Gastroesophageal sphincter (tissue), 3 donors: ENCODE measurements at regions not wholly inside any gene's neighbourhood (a gene's known extent, or its start where the extent isn't known, plus 50 kb on each side); places are given as distances from the start of the nearest gene placed in this dataset.

Source experiments
- CTCF ChIP-seq, 4 experiments: fragments of 200-600 bp in 2 of 4; fragments of 450-650 bp in 2 of 4; sonication (generic) in 1 of 4; IDR thresholded peaks; one replicate each; pipeline ENCODE4 v1.5.1; 2017 to 2019; ENCODE audit warnings: antibody characterized with exemption in 4 of 4, mild to moderate bottlenecking in 2 of 4, moderate library complexity in 2 of 4
- EP300 ChIP-seq: sonication (generic); formaldehyde crosslinking; IDR thresholded peaks from one replicate; pipeline ENCODE4 v1.6.1; 2017; ENCODE audit warnings: antibody characterized with exemption, mild to moderate bottlenecking
- POLR2A ChIP-seq, 2 donors: fragments of 450-650 bp; IDR thresholded peaks; one replicate each; pipeline ENCODE4 v1.6.1; 2017; ENCODE audit warnings: antibody characterized with exemption in 2 of 2, mild to moderate bottlenecking in 2 of 2, moderate library complexity in 1 of 2
- POLR2AphosphoS5 ChIP-seq: sonication (generic); formaldehyde crosslinking; IDR thresholded peaks from one replicate; pipeline ENCODE4 v1.6.1; 2017; ENCODE audit warnings: antibody characterized with exemption

- TF ChIP-seq EP300 (no peak), POLR2A (IDR thresholded peaks at IDR 0.05) (no peak), POLR2AphosphoS5 (no peak), CTCF (IDR thresholded peaks at IDR 0.05) (no peak)
Measured at GRCh38 chr7:145599376-145599775, 517.2 kb upstream of the CNTNAP2 start.
